HG02798 (cell line): ENCODE measurements at regions not wholly inside any gene's neighbourhood (a gene's known extent, or its start where the extent isn't known, plus 50 kb on each side); places are given as distances from the start of the nearest gene placed in this dataset.
"Not testable (repeated sequence)": the region's sequence is repeated elsewhere in the genome, so short reads cannot be mapped to it uniquely, and the experiment has no call there.

ENCODE experiments used
- ATAC-seq: cut with Tn5 transposase; IDR thresholded peaks from one replicate; pipeline ENCODE4 v1.9.1; 2021; ENCODE audit warnings: mild to moderate bottlenecking; ENCODE audit not compliant: unreplicated experiment, poor library complexity

GRCh38 chr18:76721207-76721996 is 101.0 kb upstream of the ZNF236 start:
- no peak for ATAC-seq

GRCh38 chr18:76720683-76721082 is 101.7 kb upstream of the ZNF236 start:
- ATAC-seq = no peak

- ATAC-seq = no peak
Measured at GRCh38 chr18:76715012-76715610, 107.2 kb upstream of the ZNF236 start.

GRCh38 chr18:76713432-76713831 is 108.9 kb upstream of the ZNF236 start:
- no peak for ATAC-seq

GRCh38 chr18:76712511-76713140 is 109.7 kb upstream of the ZNF236 start:
- no peak for ATAC-seq

- ATAC-seq = no peak
Measured at GRCh38 chr18:76710646-76711520, 111.5 kb upstream of the ZNF236 start.

GRCh38 chr18:76709659-76710645 is 112.4 kb upstream of the ZNF236 start:
- peak; percentile 87 for ATAC-seq

GRCh38 chr18:76708722-76709353 is 113.5 kb upstream of the ZNF236 start:
- no peak for ATAC-seq

- ATAC-seq = no peak
Measured at GRCh38 chr18:76708071-76708721, 114.2 kb upstream of the ZNF236 start.

- no peak for ATAC-seq
Measured at GRCh38 chr18:76707534-76707933, 114.8 kb upstream of the ZNF236 start.

GRCh38 chr18:76704589-76704988 is 117.8 kb upstream of the ZNF236 start:
- ATAC-seq = not testable (repeated sequence)

GRCh38 chr18:76699923-76700322 is 122.4 kb upstream of the ZNF236 start:
- ATAC-seq = no peak

- ATAC-seq = no peak
Measured at GRCh38 chr18:76697441-76697901, 124.9 kb upstream of the ZNF236 start.

- no peak for ATAC-seq
Measured at GRCh38 chr18:76691800-76692199, 130.6 kb upstream of the ZNF236 start.

GRCh38 chr18:76689646-76690264 is 132.6 kb upstream of the ZNF236 start:
- no peak for ATAC-seq

GRCh38 chr18:76688724-76689472 is 133.5 kb upstream of the ZNF236 start:
- ATAC-seq = no peak

GRCh38 chr18:76687304-76687962 is 134.9 kb upstream of the ZNF236 start:
- ATAC-seq = no peak
